ENCODE measurements at regions not wholly inside any gene's neighbourhood (a gene's known extent, or its start where the extent isn't known, plus 50 kb on each side); places are given as distances from the start of the nearest gene placed in this dataset.
A peak's percentile ranks its signal among the peaks of the same experiment; 100 is the strongest.

GRCh38 chr9:16211946-16212345 lies 658.5 kb downstream of the BNC2 start:
- no peak for TF ChIP-seq CTCF (IDR thresholded peaks at IDR 0.05; ENCODE audit: low read depth, low read length)
- no peak for DNase-seq (ENCODE audit: extremely low read depth, low read depth)

- DNase-seq (ENCODE audit: extremely low read depth, low read depth): peak; percentile 93
Observed at GRCh38 chr9:16213781-16214515, 656.5 kb downstream of the BNC2 start.

GRCh38 chr9:16214677-16215352 lies 655.7 kb downstream of the BNC2 start:
- no peak for DNase-seq (ENCODE audit: extremely low read depth, low read depth)
- no peak for TF ChIP-seq CTCF (IDR thresholded peaks at IDR 0.05; ENCODE audit: low read depth, low read length)

More at GRCh38 chr9:16213781-16214515, 656.5 kb downstream of the BNC2 start:
- TF ChIP-seq CTCF (IDR thresholded peaks at IDR 0.05; ENCODE audit: low read depth, low read length): no peak

GRCh38 chr9:16215353-16215680 lies 655.2 kb downstream of the BNC2 start:
- no peak for TF ChIP-seq CTCF (IDR thresholded peaks at IDR 0.05; ENCODE audit: low read depth, low read length)
- no peak for DNase-seq (ENCODE audit: extremely low read depth, low read depth)

- no peak for TF ChIP-seq CTCF (IDR thresholded peaks at IDR 0.05; ENCODE audit: low read depth, low read length)
- no peak for DNase-seq (ENCODE audit: extremely low read depth, low read depth)
Observed at GRCh38 chr9:16217943-16218701, 652.3 kb downstream of the BNC2 start.

GRCh38 chr9:16221366-16221765 lies 649.1 kb downstream of the BNC2 start:
- TF ChIP-seq CTCF (IDR thresholded peaks at IDR 0.05; ENCODE audit: low read depth, low read length): no peak
- no peak for DNase-seq (ENCODE audit: extremely low read depth, low read depth)
